AG04450 (cell line): ENCODE measurements at regions not wholly inside any gene's neighbourhood (a gene's known extent, or its start where the extent isn't known, plus 50 kb on each side); places are given as distances from the start of the nearest gene placed in this dataset.

Experiments
- CTCF ChIA-PET: fragments of 300-600, 350-600 bp; formaldehyde crosslinking; extraction: SDS; loops from one replicate; lab custom pipeline; 2022; ENCODE audit warnings: antibody characterized with exemption, inconsistent platforms; lab: Charles Lee
- POLR2A ChIA-PET: fragments of 350-600 bp; formaldehyde crosslinking; extraction: SDS; loops from one replicate; lab custom pipeline; 2021; ENCODE audit warnings: antibody characterized with exemption, inconsistent platforms; lab: Yijun Ruan, JAX
- DNase-seq: peaks from one replicate; pipeline ENCODE4 v3.0.0-alpha.2; 2011; ENCODE audit warnings: low read depth, low spot score
- H3K27ac ChIP-seq: one replicate; pipeline ENCODE4 v1.5.1; 2012; ENCODE audit warnings: low read depth, low read length, control low read depth
- H3K27me3 ChIP-seq: one replicate; pipeline ENCODE4 v1.6.0; 2012; ENCODE audit warnings: low read length; ENCODE audit not compliant: control insufficient read depth, insufficient read depth
- H3K4me3 ChIP-seq: 2 replicates; pipeline ENCODE4 v1.5.1; 2011; ENCODE audit warnings: mild to moderate bottlenecking, low read depth, low read length, control low read depth
- H3K9me3 ChIP-seq: 2 replicates; pipeline ENCODE4 v1.5.1; 2012; ENCODE audit warnings: low read length; ENCODE audit not compliant: control insufficient read depth, insufficient read depth
- TF ChIP-seq, protein P1 (sequence below): IDR thresholded peaks from 2 replicates; pipeline ENCODE4 v1.5.1; 2011; ENCODE audit warnings: low read depth, low read length, control low read depth, inconsistent platforms

DNA sequence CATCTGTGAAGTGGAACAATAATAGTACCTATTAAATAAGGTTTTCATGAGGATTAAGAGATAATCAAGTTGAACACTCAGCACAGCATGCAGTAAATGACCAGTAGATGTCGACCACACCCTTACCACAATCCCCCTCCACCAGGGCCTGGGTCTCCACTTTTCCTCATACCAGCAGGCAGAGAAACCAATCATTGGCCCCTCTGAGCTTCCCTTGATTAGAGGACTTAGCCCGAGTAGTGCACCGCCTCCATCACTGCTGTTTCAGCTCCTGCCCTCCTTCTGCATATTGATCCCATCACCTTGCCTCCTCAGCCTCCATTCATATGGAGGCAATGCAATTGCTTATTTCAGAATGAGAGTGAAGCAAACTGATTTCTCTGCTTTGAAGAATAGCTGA, 96.5 kb upstream of the CDH11 start:
- DNase-seq, result no peak
- Histone ChIP-seq H3K27ac (no peak overlapping the region), H3K27me3 (no peaks in the 10 kb centered on the region), H3K4me3 (no peak overlapping the region), H3K9me3 (no peaks in the 10 kb centered on the region)
- TF ChIP-seq, protein P1, sequence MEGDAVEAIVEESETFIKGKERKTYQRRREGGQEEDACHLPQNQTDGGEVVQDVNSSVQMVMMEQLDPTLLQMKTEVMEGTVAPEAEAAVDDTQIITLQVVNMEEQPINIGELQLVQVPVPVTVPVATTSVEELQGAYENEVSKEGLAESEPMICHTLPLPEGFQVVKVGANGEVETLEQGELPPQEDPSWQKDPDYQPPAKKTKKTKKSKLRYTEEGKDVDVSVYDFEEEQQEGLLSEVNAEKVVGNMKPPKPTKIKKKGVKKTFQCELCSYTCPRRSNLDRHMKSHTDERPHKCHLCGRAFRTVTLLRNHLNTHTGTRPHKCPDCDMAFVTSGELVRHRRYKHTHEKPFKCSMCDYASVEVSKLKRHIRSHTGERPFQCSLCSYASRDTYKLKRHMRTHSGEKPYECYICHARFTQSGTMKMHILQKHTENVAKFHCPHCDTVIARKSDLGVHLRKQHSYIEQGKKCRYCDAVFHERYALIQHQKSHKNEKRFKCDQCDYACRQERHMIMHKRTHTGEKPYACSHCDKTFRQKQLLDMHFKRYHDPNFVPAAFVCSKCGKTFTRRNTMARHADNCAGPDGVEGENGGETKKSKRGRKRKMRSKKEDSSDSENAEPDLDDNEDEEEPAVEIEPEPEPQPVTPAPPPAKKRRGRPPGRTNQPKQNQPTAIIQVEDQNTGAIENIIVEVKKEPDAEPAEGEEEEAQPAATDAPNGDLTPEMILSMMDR, result no peak
- ChIA-PET CTCF (no interaction called here), POLR2A (no interaction called here)

DNA sequence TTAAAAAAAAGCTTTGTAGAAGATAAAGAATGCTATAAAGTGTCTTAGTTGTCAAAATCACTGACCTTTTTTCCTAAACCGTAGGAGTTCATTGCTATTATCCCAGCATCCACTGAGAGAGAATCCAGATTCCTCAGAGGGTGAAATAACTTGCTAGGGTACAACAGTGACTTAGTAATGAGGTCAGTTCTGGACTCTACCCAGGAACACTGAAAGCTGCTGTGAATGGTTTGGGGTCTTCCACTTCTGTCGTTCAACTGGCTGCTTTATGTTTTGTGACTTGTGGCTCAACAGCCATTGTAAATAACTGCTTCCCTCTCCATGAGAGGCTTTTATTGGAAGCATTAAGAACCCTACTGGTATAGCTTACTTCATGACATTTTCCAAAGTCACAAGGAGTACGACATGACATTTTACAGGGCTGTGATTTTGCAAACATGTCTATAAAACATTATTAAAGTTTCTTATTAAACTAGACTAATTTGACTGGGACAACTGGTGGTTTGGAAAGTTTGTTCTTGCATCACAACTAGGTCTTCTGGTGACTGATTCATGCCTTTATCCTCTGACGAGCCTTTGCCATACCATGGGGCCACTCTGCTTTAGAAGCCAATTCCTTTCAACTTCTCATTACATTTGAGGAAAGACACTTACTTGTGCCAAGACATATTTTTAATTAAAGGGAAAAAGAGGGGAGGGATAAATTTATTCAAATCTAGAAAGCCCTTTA, 92.2 kb upstream of the CDH11 start:
- DNase-seq, result no peak
- POLR2A ChIA-PET, result no interaction called here
- Histone ChIP-seq H3K27me3 (no peaks in the 10 kb centered on the region), H3K27ac (no peak overlapping the region), H3K9me3 (no peaks in the 10 kb centered on the region), H3K4me3 (no peak overlapping the region)
- TF ChIP-seq, protein P1, result no peak
- CTCF ChIA-PET, result no interaction called here

DNA sequence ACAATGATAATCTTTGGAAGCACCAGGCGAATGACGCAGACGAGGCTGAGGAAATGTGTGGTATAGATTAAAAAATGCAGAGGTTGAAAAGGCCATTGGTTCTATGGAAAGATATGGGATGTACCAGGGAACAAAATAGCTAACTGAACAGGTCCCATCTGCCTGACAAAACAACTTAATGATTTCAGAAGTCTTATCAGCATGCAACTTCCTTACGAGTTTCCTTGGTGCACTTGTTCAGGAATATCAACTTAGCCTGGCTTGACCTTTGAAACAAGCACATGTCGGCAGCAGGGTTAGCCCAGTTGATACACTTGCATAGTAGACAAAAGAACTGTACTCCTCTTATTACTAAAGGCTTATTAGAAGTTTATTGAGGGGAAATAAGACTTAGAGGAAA, 90.9 kb upstream of the CDH11 start:
- Histone ChIP-seq H3K27me3 (no peaks in the 10 kb centered on the region), H3K4me3 (no peak overlapping the region), H3K9me3 (no peaks in the 10 kb centered on the region), H3K27ac (no peak overlapping the region)
- TF ChIP-seq, protein P1, result no peak
- no peak for DNase-seq
- ChIA-PET POLR2A (no interaction called here), CTCF (no interaction called here)

DNA sequence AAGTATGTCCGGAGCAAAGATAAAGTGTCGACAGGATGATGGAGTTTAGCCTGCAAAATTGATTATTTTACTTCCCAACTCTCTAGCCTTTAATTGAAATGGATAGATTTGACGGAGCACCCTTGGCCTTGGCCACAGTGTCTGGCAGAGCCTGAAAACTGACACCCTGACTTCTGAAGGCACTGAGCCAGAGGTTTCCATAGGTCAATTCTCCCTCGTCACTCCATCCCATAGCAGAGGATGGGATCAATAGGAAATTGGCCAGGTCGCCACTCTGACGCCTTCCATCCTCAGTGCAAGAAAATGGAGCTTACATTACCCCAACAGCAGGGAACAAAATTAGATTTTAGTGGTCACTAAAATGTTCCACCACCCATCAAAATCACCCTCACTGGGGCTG, 90.4 kb upstream of the CDH11 start:
- CTCF ChIA-PET, result no interaction called here

DNA sequence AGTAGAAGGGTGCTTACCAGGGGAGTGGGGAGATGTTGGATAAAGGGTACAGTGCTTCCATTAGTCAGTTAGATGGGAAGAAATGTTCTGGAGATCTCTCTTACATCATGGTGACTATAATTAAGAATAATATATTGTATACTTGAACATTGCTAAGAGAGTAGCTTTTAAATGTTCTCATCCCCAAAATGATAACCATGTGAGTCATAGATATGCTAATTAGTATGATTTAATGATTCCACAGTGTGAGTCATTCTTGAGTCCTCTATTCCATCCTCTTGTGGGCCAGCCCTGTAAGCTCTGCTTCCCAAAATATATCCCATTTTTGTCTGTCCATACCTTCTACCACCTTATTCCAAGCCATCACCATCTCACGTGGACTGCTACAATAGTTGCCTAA, 80.6 kb upstream of the CDH11 start:
- no peaks in the 10 kb centered on the region for H3K27me3 ChIP-seq
- ChIA-PET POLR2A (no interaction called here), CTCF (no interaction called here)
- no peak overlapping the region for H3K4me3 ChIP-seq
- no peak for DNase-seq
- TF ChIP-seq, protein P1, result 0 out of 2 replicates have a peak, but pooled peaks have one; percentile 7
- no peak overlapping the region for H3K27ac ChIP-seq
- no peaks in the 10 kb centered on the region for H3K9me3 ChIP-seq

More for the DNA sequence above, 90.4 kb upstream of the CDH11 start:
- Histone ChIP-seq H3K27ac (no peak overlapping the region), H3K9me3 (no peaks in the 10 kb centered on the region), H3K27me3 (no peaks in the 10 kb centered on the region), H3K4me3 (no peak overlapping the region)
- POLR2A ChIA-PET, result no interaction called here
- no peak for DNase-seq
- TF ChIP-seq, protein P1, result no peak
